GM18909 (cell line): ENCODE measurements at regions not wholly inside any gene's neighbourhood (a gene's known extent, or its start where the extent isn't known, plus 50 kb on each side); places are given as distances from the start of the nearest gene placed in this dataset.

Experiments
- ATAC-seq: cut with Tn5 transposase; IDR thresholded peaks from one replicate; pipeline ENCODE4 v1.9.1; 2021; ENCODE audit warnings: mild to moderate bottlenecking; ENCODE audit not compliant: unreplicated experiment, poor library complexity

- ATAC-seq, result no peak
Observed at GRCh38 chr6:71395731-71396409, 107.3 kb downstream of the OGFRL1 start.

GRCh38 chr6:71396410-71396801 lies 107.8 kb downstream of the OGFRL1 start:
- peak; percentile 95 for ATAC-seq

- ATAC-seq, result no peak
Observed at GRCh38 chr6:71399279-71399678, 110.7 kb downstream of the OGFRL1 start.

- no peak for ATAC-seq
Observed at GRCh38 chr6:71400852-71401251, 112.2 kb downstream of the OGFRL1 start.

- ATAC-seq, result peak; percentile 66
Observed at GRCh38 chr6:71402096-71402495, 113.5 kb downstream of the OGFRL1 start.

GRCh38 chr6:71403422-71404134 lies 115.0 kb downstream of the OGFRL1 start:
- no peak for ATAC-seq

- no peak for ATAC-seq
Observed at GRCh38 chr6:71404145-71404966, 115.7 kb downstream of the OGFRL1 start.

- ATAC-seq, result no peak
Observed at GRCh38 chr6:71404967-71405278, 116.3 kb downstream of the OGFRL1 start.

GRCh38 chr6:71405416-71405815 lies 116.8 kb downstream of the OGFRL1 start:
- no peak for ATAC-seq

- no peak for ATAC-seq
Observed at GRCh38 chr6:71406865-71407860, 118.6 kb downstream of the OGFRL1 start.

- no peak for ATAC-seq
Observed at GRCh38 chr6:71408787-71409723, 120.4 kb downstream of the OGFRL1 start.

- ATAC-seq, result peak; percentile 57
Observed at GRCh38 chr6:71410164-71410566, 121.6 kb downstream of the OGFRL1 start.

- ATAC-seq, result peak; percentile 31
Observed at GRCh38 chr6:71410681-71411080, 122.1 kb downstream of the OGFRL1 start.

GRCh38 chr6:71411882-71412281 lies 123.3 kb downstream of the OGFRL1 start:
- ATAC-seq, result no peak

- ATAC-seq, result no peak
Observed at GRCh38 chr6:71412559-71413140, 124.0 kb downstream of the OGFRL1 start.

GRCh38 chr6:71414486-71414885 lies 125.9 kb downstream of the OGFRL1 start:
- no peak for ATAC-seq

GRCh38 chr6:71419217-71420094 lies 130.8 kb downstream of the OGFRL1 start:
- ATAC-seq, result no peak
